ENCODE measurements at regions not wholly inside any gene's neighbourhood (a gene's known extent, or its start where the extent isn't known, plus 50 kb on each side); places are given as distances from the start of the nearest gene placed in this dataset.

GRCh38 chr10:125343118-125343925 lies 183.0 kb upstream of the CTBP2 start:
- peak; percentile 35 to 54 (median 48) for TF ChIP-seq CTCF (IDR thresholded peaks at IDR 0.05)
- no peak for TF ChIP-seq POLR2A (IDR thresholded peaks at IDR 0.05)

Data from right lobe of liver (tissue), 4 donors.